Upper lobe of left lung (tissue), 6 donors: ENCODE measurements at regions not wholly inside any gene's neighbourhood (a gene's known extent, or its start where the extent isn't known, plus 50 kb on each side); places are given as distances from the start of the nearest gene placed in this dataset.

ENCODE experiments used
- ATAC-seq, 2 donors: fragments of 200-7000 bp; cut with Tn5 transposase; one replicate each; pipeline ENCODE4 v1.9.1; 2022; ENCODE audit warnings: mild to moderate bottlenecking in 2 of 2, moderate library complexity in 2 of 2; ENCODE audit not compliant: low FRiP score in 2 of 2
- DNase-seq, 2 donors: peaks; one replicate each; pipeline ENCODE4 v3.0.0-alpha.2; 2019 to 2020
- H3K27ac ChIP-seq, 4 donors: fragments of 200-600 bp; sonication (generic); one replicate each; pipeline ENCODE4 v1.5.1; 2016 to 2019
- H3K27me3 ChIP-seq, 4 donors: fragments of 200-600 bp; sonication (generic); one replicate each; pipeline ENCODE4 v1.5.1; 2017 to 2019
- H3K36me3 ChIP-seq, 4 donors: fragments of 200-600 bp; sonication (generic); one replicate each; pipeline ENCODE4 v1.5.1; 2016 to 2019
- H3K4me1 ChIP-seq, 4 donors: fragments of 200-600 bp; sonication (generic); one replicate each; pipeline ENCODE4 v1.5.1; 2018 to 2019
- H3K4me3 ChIP-seq, 4 donors: fragments of 200-600 bp; sonication (generic); one replicate each; pipeline ENCODE4 v1.5.1; 2017 to 2019; ENCODE audit warnings: mild to moderate bottlenecking in 2 of 4, moderate library complexity in 1 of 4
- H3K9me3 ChIP-seq, 4 donors: fragments of 200-600 bp; sonication (generic); one replicate each; pipeline ENCODE4 v1.5.1; 2018 to 2019
- CTCF ChIP-seq, 6 experiments: fragments of 450-650 bp in 4 of 6; fragments of 200-600 bp in 2 of 6; sonication (generic) in 2 of 6; IDR thresholded peaks; one replicate each; pipeline ENCODE4 v1.5.1; 2016 to 2019; ENCODE audit warnings: antibody characterized with exemption in 6 of 6
- EP300 ChIP-seq, 4 donors: sonication (generic); formaldehyde crosslinking; IDR thresholded peaks; one replicate each; pipeline ENCODE4 v1.5.1; 2017; ENCODE audit warnings: antibody characterized with exemption in 4 of 4, control low read depth in 2 of 4
- POLR2A ChIP-seq, 4 donors: fragments of 450-650 bp; IDR thresholded peaks; one replicate each; pipeline ENCODE4 v1.5.1; 2016 to 2017; ENCODE audit warnings: antibody characterized with exemption in 4 of 4, mild to moderate bottlenecking in 2 of 4
- POLR2AphosphoS5 ChIP-seq, 2 donors: sonication (generic); formaldehyde crosslinking; IDR thresholded peaks; one replicate each; pipeline ENCODE4 v1.5.1; 2017; ENCODE audit warnings: antibody characterized with exemption in 2 of 2
- WGBS, 2 donors: methylation state at CpG; one replicate each; pipeline ENCODE4 v1.1.5; 2017 to 2018; 5-methylcytosine and 5-hydroxymethylcytosine counted together
- donor health status: DM: no; HTN: no; CAD: no; lungs with moderate emphysema.
- donor health status: DM: no; HTN: yes; CAD: no; lungs with severe emphysema.

GRCh38 chr9:105833271-105833975, 139.1 kb downstream of the TMEM38B start:
- TF ChIP-seq POLR2A (IDR thresholded peaks at IDR 0.05) (no peak), EP300 (IDR thresholded peaks at IDR 0.05) (no peak), CTCF (IDR thresholded peaks at IDR 0.05) (no peak), POLR2AphosphoS5 (IDR thresholded peaks at IDR 0.05) (no peak)
- Histone ChIP-seq H3K4me1 (no peaks in the 10 kb centered on the region), H3K27me3 (no peaks in the 10 kb centered on the region), H3K4me3 (no peak overlapping the region), H3K9me3 (no peaks in the 10 kb centered on the region), H3K36me3 (no peaks in the 10 kb centered on the region), H3K27ac (no peak overlapping the region)
- ATAC-seq (no peak), DNase-seq (no peak)
- 83 to 89% methylated on average over 6 of the region's 6 CpGs for WGBS, 2 donors

- WGBS, 2 donors = 68 to 69% methylated on average over 2 of the region's 2 CpGs
- H3K9me3 ChIP-seq = no peaks in the 10 kb centered on the region
- no peaks in the 10 kb centered on the region for H3K4me1 ChIP-seq
- no peak for TF ChIP-seq EP300 (IDR thresholded peaks at IDR 0.05)
- no peak for TF ChIP-seq POLR2A (IDR thresholded peaks at IDR 0.05)
- no peak for TF ChIP-seq CTCF (IDR thresholded peaks at IDR 0.05)
- TF ChIP-seq POLR2AphosphoS5 (IDR thresholded peaks at IDR 0.05) = no peak
- no peak overlapping the region for H3K27ac ChIP-seq
- H3K36me3 ChIP-seq = no peaks in the 10 kb centered on the region
- H3K4me3 ChIP-seq = no peak overlapping the region
- H3K27me3 ChIP-seq = no peaks in the 10 kb centered on the region
- no peak for ATAC-seq
- DNase-seq = no peak
These were observed 140.1 kb downstream of the TMEM38B start for GRCh38 chr9:105834404-105834803.

- peak in 1 of 2 donors; percentile 18 for DNase-seq
These were observed 141.4 kb downstream of the TMEM38B start for GRCh38 chr9:105835721-105836120.

GRCh38 chr9:105836936-105837660, 142.8 kb downstream of the TMEM38B start:
- WGBS, 2 donors = 76 to 84% methylated on average over 10 of the region's 10 CpGs
- ATAC-seq (no peak), DNase-seq (no peak)
- H3K36me3 ChIP-seq = no peaks in the 10 kb centered on the region
- TF ChIP-seq POLR2AphosphoS5 (IDR thresholded peaks at IDR 0.05) (no peak), CTCF (IDR thresholded peaks at IDR 0.05) (no peak)
- no peaks in the 10 kb centered on the region for H3K4me1 ChIP-seq
- no peaks in the 10 kb centered on the region for H3K9me3 ChIP-seq
- H3K4me3 ChIP-seq = no peak overlapping the region
- H3K27me3 ChIP-seq = no peaks in the 10 kb centered on the region
- no peak overlapping the region for H3K27ac ChIP-seq

More at GRCh38 chr9:105835721-105836120, 141.4 kb downstream of the TMEM38B start:
- H3K4me1 ChIP-seq = no peaks in the 10 kb centered on the region
- H3K4me3 ChIP-seq = no peak overlapping the region
- TF ChIP-seq CTCF (IDR thresholded peaks at IDR 0.05) (no peak), POLR2A (IDR thresholded peaks at IDR 0.05) (no peak), EP300 (IDR thresholded peaks at IDR 0.05) (no peak), POLR2AphosphoS5 (IDR thresholded peaks at IDR 0.05) (no peak)
- no peak overlapping the region for H3K27ac ChIP-seq
- H3K27me3 ChIP-seq = no peaks in the 10 kb centered on the region
- H3K36me3 ChIP-seq = no peaks in the 10 kb centered on the region
- no peak for ATAC-seq
- no peaks in the 10 kb centered on the region for H3K9me3 ChIP-seq
- WGBS, 2 donors = 37 to 54% methylated on average over 4 to 7 of the region's 7 CpGs
